K562 (cell line): ENCODE measurements at regions not wholly inside any gene's neighbourhood (a gene's known extent, or its start where the extent isn't known, plus 50 kb on each side); places are given as distances from the start of the nearest gene placed in this dataset.

Experiments used
- C11orf30 ChIP-seq: fragments of 450-650 bp; IDR thresholded peaks from 2 replicates; pipeline ENCODE4 v1.6.1; 2016; ENCODE audit warnings: low read depth, mild to moderate bottlenecking
- CBX5 ChIP-seq: IDR thresholded peaks from 2 replicates; pipeline ENCODE4 v1.6.1; 2014; ENCODE audit warnings: low read depth, borderline replicate concordance
- CREB1 ChIP-seq, 2 experiments: sonication (generic) in 1 of 2; formaldehyde crosslinking in 1 of 2; IDR thresholded peaks; 2 replicates each; pipeline versions ENCODE4 v1.6.1 to v1.8.0; 2012 to 2022; ENCODE audit warnings: inconsistent platforms in 1 of 2, mild to moderate bottlenecking in 1 of 2, missing genetic modification reagents in 1 of 2, moderate library complexity in 1 of 2
- DMBX1 ChIP-seq: fragments of 250-450 bp; sonication (Bioruptor Pico); IDR thresholded peaks from 2 replicates; pipeline ENCODE4 v1.8.0; 2022; ENCODE audit warnings: inconsistent platforms, mild to moderate bottlenecking, moderate library complexity, borderline replicate concordance
- ELF4 ChIP-seq: fragments of 450-650 bp; formaldehyde crosslinking; IDR thresholded peaks from 2 replicates; pipeline ENCODE4 v1.4.0; 2022; ENCODE audit warnings: missing genetic modification characterization
- HDAC3 ChIP-seq: fragments of 450-650 bp; IDR thresholded peaks from 2 replicates; pipeline ENCODE4 v1.6.1; 2018; ENCODE audit warnings: borderline replicate concordance, mild to moderate bottlenecking, moderate library complexity; ENCODE audit not compliant: partially characterized antibody
- HIVEP1 ChIP-seq: fragments of 250-450 bp; sonication (Bioruptor Pico); IDR thresholded peaks from 2 replicates; pipeline ENCODE4 v1.4.0; 2020; ENCODE audit warnings: mild to moderate bottlenecking
- MBD1 ChIP-seq: fragments of 250-450 bp; sonication (Bioruptor Pico); IDR thresholded peaks from 2 replicates; pipeline ENCODE4 v1.8.0; 2022; ENCODE audit warnings: inconsistent platforms
- NCOA2 ChIP-seq, 2 experiments: fragments of 450-650 bp; IDR thresholded peaks; 2 replicates each; pipeline ENCODE4 v1.6.1; 2018; ENCODE audit warnings: mild to moderate bottlenecking in 2 of 2, moderate library complexity in 1 of 2; ENCODE audit not compliant: partially characterized antibody in 2 of 2
- NFE2 ChIP-seq: IDR thresholded peaks from 2 replicates; pipeline ENCODE4 v1.6.1; 2014; ENCODE audit warnings: antibody characterized with exemption, low read depth
- RB1 ChIP-seq: fragments of 450-650 bp; IDR thresholded peaks from 2 replicates; pipeline ENCODE4 v1.6.1; 2017; ENCODE audit warnings: low read depth, mild to moderate bottlenecking
- SIX5 ChIP-seq, 2 experiments: IDR thresholded peaks; 2 replicates each; pipeline ENCODE4 v1.6.1; 2011; ENCODE audit warnings: low read length in 2 of 2, borderline replicate concordance in 1 of 2, low read depth in 1 of 2, mild to moderate bottlenecking in 1 of 2, moderate library complexity in 1 of 2; ENCODE audit not compliant: insufficient read depth in 1 of 2
- SLC30A9 ChIP-seq: fragments of 250-450 bp; sonication (Bioruptor Pico); IDR thresholded peaks from 2 replicates; pipeline ENCODE4 v1.8.0; 2022; ENCODE audit warnings: mild to moderate bottlenecking, moderate library complexity
- SREBF2 ChIP-seq: sonication (generic); formaldehyde crosslinking; IDR thresholded peaks from 2 replicates; pipeline ENCODE4 v1.4.0; 2020; ENCODE audit warnings: mild to moderate bottlenecking, missing genetic modification reagents
- TAF9B ChIP-seq: fragments of 450-650 bp; IDR thresholded peaks from 2 replicates; pipeline ENCODE4 v1.6.1; 2018; ENCODE audit warnings: mild to moderate bottlenecking; ENCODE audit not compliant: partially characterized antibody
- ZNF384 ChIP-seq: IDR thresholded peaks from 2 replicates; pipeline ENCODE4 v1.6.1; 2012; ENCODE audit warnings: low read depth, low read length, improper control_type of control experiment
- ZNF584 ChIP-seq: fragments of 200-800 bp; sonication (Bioruptor generic); IDR thresholded peaks from 2 replicates; pipeline ENCODE4 v1.6.1; 2016; ENCODE audit warnings: low read depth, mild to moderate bottlenecking, missing genetic modification characterization, missing compliant biosample characterization
- TF ChIP-seq, protein P1 (sequence below), 2 experiments: fragments of 450-650 bp in 1 of 2; sonication (generic) in 1 of 2; formaldehyde crosslinking; conservative IDR thresholded peaks; 2 replicates each; pipeline versions ENCODE4 v1.4.0 to v1.8.1; 2020 to 2022; ENCODE audit warnings: mild to moderate bottlenecking in 1 of 2, missing genetic modification reagents in 1 of 2
- TF ChIP-seq, protein P2 (sequence below), 2 experiments: fragments of 450-650 bp; conservative IDR thresholded peaks; 2 replicates each; pipeline ENCODE4 v1.6.1; 2017; ENCODE audit warnings: mild to moderate bottlenecking in 2 of 2, moderate library complexity in 2 of 2
- TF ChIP-seq, protein P3 (sequence below): fragments of 250-450 bp; sonication (Bioruptor Pico); IDR thresholded peaks from 2 replicates; pipeline ENCODE4 v1.8.0; 2022; ENCODE audit warnings: moderate library complexity, mild to moderate bottlenecking, inconsistent platforms
- TF ChIP-seq, protein P4 (sequence below): conservative IDR thresholded peaks from 2 replicates; pipeline ENCODE4 v1.6.1; 2011; ENCODE audit warnings: low read depth, mild to moderate bottlenecking, low read length; ENCODE audit not compliant: control insufficient read depth

DNA sequence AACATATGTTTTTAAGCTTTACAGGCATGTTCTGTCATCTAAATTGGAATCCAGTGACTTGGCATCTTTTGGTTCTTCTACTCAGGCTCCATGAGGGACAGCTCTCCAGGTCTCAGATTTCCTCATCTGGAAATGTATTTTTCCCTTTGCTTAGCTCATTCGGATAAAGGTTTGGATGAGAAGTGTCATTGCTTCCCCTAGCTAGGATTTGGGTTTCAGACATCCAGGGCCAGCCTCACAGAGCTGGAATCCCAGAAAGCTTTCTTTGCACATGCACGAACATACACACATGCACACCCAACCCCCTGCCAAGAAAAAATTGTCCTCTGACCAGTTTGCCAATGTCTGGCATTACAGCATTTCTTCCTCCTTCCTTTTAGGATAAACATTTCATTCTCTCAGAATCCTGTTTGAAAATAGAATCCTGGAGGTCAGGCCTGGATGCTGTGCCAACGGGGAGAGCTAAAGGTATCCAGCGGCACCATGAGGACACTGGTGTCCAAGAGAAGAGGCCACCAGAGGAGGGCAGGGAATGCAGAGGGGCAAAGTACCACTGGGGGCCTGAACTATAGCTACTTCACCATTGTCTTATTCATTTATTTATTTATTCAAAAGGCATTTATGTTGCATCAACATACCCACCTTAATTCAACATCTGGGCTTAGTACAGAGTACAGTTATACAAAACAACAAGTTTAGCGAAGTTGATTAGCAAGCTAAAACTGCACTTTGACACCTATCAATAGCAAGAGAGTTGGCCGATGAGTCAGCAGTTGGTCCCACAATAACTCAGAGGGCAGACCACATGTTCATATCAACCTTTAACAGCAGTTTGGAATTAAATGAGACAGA, 97.9 kb upstream of the ATL2 start (continued):
- no peak for TF ChIP-seq ELF4
- TF ChIP-seq ZNF384: no peak
- no peak for TF ChIP-seq CBX5
- no peak for TF ChIP-seq SREBF2 (CRISPR knock-in tag)
- no peak for TF ChIP-seq NCOA2 (IDR thresholded peaks at IDR 0.05; ENCODE audit: partially characterized antibody in 2 of 2)
- TF ChIP-seq RB1: no peak
- TF ChIP-seq ZNF584 (CRISPR knock-in tag): no peak
- no peak for TF ChIP-seq SIX5 (IDR thresholded peaks at IDR 0.05; ENCODE audit: borderline replicate concordance in 1 of 2, insufficient read depth in 1 of 2, low read depth in 1 of 2, low read length in 2 of 2)
- TF ChIP-seq DMBX1 (CRISPR knock-in tag): no peak
- no peak for TF ChIP-seq TAF9B
- TF ChIP-seq, protein P1, sequence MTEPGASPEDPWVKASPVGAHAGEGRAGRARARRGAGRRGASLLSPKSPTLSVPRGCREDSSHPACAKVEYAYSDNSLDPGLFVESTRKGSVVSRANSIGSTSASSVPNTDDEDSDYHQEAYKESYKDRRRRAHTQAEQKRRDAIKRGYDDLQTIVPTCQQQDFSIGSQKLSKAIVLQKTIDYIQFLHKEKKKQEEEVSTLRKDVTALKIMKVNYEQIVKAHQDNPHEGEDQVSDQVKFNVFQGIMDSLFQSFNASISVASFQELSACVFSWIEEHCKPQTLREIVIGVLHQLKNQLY (CRISPR knock-in tag; conservative IDR thresholded peaks at IDR 0.05): no peak
- TF ChIP-seq HIVEP1 (CRISPR knock-in tag): no peak
- TF ChIP-seq, protein P2, sequence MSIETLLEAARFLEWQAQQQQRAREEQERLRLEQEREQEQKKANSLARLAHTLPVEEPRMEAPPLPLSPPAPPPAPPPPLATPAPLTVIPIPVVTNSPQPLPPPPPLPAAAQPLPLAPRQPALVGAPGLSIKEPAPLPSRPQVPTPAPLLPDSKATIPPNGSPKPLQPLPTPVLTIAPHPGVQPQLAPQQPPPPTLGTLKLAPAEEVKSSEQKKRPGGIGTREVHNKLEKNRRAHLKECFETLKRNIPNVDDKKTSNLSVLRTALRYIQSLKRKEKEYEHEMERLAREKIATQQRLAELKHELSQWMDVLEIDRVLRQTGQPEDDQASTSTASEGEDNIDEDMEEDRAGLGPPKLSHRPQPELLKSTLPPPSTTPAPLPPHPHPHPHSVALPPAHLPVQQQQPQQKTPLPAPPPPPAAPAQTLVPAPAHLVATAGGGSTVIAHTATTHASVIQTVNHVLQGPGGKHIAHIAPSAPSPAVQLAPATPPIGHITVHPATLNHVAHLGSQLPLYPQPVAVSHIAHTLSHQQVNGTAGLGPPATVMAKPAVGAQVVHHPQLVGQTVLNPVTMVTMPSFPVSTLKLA (conservative IDR thresholded peaks at IDR 0.05): peak in 1 of 2 experiments; percentile 40; a peak in 1 of 4 replicates
- no peak for TF ChIP-seq CREB1 (IDR thresholded peaks at IDR 0.05)
- TF ChIP-seq CREB1 (CRISPR knock-in tag; IDR thresholded peaks at IDR 0.05): no peak
- TF ChIP-seq, protein P3, sequence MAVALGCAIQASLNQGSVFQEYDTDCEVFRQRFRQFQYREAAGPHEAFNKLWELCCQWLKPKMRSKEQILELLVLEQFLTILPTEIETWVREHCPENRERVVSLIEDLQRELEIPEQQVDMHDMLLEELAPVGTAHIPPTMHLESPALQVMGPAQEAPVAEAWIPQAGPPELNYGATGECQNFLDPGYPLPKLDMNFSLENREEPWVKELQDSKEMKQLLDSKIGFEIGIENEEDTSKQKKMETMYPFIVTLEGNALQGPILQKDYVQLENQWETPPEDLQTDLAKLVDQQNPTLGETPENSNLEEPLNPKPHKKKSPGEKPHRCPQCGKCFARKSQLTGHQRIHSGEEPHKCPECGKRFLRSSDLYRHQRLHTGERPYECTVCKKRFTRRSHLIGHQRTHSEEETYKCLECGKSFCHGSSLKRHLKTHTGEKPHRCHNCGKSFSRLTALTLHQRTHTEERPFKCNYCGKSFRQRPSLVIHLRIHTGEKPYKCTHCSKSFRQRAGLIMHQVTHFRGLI (CRISPR knock-in tag): no peak
- TF ChIP-seq MBD1 (CRISPR knock-in tag): no peak
- TF ChIP-seq, protein P4, sequence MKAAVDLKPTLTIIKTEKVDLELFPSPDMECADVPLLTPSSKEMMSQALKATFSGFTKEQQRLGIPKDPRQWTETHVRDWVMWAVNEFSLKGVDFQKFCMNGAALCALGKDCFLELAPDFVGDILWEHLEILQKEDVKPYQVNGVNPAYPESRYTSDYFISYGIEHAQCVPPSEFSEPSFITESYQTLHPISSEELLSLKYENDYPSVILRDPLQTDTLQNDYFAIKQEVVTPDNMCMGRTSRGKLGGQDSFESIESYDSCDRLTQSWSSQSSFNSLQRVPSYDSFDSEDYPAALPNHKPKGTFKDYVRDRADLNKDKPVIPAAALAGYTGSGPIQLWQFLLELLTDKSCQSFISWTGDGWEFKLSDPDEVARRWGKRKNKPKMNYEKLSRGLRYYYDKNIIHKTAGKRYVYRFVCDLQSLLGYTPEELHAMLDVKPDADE: no peak
- no peak for TF ChIP-seq HDAC3
- TF ChIP-seq SLC30A9 (CRISPR knock-in tag): no peak
- TF ChIP-seq C11orf30: peak; percentile 94
- TF ChIP-seq NFE2: peak; percentile 97
